ENCODE measurements at regions not wholly inside any gene's neighbourhood (a gene's known extent, or its start where the extent isn't known, plus 50 kb on each side); places are given as distances from the start of the nearest gene placed in this dataset.
"Not testable (repeated sequence)": the region's sequence is repeated elsewhere in the genome, so short reads cannot be mapped to it uniquely, and the experiment has no call there.

DNA sequence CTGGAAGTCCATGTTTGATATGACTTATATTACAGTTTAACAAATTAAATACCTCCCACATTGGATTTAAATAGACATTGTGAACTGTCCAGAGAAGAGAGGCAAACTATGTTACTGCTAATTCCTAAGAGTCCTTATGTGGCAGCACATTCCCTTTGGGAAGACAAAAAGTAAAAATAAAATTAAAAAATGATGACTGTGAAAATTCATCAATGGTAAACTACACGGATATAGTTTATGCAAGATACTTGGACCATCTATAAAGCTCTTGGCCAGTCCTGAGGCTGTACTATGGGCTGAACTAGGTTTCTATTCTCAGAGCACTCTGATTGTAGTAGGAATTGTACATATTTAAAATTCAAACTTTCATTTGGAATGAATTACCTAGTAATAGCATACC is 206.4 kb downstream of the LRRK2 start:
- no peak for TF ChIP-seq ZFX (IDR thresholded peaks at IDR 0.05; ENCODE audit: borderline replicate concordance)
- TF ChIP-seq, protein P1, sequence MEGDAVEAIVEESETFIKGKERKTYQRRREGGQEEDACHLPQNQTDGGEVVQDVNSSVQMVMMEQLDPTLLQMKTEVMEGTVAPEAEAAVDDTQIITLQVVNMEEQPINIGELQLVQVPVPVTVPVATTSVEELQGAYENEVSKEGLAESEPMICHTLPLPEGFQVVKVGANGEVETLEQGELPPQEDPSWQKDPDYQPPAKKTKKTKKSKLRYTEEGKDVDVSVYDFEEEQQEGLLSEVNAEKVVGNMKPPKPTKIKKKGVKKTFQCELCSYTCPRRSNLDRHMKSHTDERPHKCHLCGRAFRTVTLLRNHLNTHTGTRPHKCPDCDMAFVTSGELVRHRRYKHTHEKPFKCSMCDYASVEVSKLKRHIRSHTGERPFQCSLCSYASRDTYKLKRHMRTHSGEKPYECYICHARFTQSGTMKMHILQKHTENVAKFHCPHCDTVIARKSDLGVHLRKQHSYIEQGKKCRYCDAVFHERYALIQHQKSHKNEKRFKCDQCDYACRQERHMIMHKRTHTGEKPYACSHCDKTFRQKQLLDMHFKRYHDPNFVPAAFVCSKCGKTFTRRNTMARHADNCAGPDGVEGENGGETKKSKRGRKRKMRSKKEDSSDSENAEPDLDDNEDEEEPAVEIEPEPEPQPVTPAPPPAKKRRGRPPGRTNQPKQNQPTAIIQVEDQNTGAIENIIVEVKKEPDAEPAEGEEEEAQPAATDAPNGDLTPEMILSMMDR (IDR thresholded peaks at IDR 0.05): no peak
- no peak overlapping the region for H3K27ac ChIP-seq

DNA sequence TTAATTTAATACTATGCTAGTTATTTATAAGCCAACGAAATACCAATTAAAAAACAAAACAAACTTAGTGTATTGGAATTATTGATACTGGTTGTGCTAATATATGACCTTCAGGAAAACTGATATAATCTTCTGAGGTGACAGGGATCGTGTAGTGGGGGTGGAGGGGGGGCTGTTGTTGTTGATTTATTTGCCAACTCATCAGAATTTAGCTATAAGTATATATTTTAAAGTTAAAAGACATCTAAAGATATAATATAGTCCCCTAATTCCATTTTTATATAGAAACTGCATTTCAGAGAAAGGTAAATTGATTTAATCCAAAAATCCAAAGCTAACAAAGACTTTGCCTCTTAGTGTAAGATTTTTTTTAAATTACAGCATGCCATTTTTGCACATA is 210.5 kb downstream of the LRRK2 start:
- TF ChIP-seq, protein P1 (IDR thresholded peaks at IDR 0.05): no peak
- no peak for TF ChIP-seq ZFX (IDR thresholded peaks at IDR 0.05; ENCODE audit: borderline replicate concordance)
- no peak overlapping the region for H3K27ac ChIP-seq

DNA sequence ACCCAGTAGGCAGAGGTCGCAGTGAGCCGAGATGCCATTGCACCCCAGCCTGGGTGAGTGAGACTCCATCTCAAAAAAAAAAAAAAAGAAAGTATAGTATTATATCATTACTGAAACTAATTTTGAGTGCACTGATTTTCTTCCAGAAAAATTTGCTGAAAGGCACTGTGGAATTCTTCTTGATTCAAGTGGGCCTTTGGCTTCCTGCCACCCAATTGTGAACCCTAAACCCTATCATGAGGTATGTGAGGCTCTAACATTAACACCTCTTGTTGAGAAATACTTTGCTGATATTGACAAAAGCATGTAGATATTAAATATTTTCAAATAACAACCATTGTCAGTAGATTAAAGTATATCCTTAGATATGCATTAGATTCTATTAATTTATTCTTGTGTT is 211.2 kb downstream of the LRRK2 start:
- H3K27ac ChIP-seq: no peak overlapping the region
- TF ChIP-seq, protein P1 (IDR thresholded peaks at IDR 0.05): no peak
- TF ChIP-seq ZFX (IDR thresholded peaks at IDR 0.05; ENCODE audit: borderline replicate concordance): no peak

DNA sequence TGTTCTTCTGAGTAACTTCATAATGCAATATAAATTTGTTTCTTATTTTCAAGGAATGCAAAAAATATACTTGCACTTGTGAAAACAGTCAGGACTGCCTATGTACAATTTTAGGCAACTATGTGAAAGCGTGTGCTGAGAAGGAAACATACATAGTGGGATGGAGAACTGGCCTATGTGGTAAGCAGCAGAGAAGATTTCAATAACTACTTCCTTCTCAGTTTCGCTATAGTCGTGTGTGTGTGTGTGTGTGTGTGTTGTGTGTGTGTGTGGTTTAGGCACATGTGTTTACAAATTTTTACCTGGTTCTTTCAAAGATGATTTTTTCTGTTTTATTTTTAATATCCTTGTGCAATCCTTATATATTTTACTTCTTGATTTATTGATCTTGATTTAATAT is 211.8 kb downstream of the LRRK2 start:
- no peak overlapping the region for H3K27ac ChIP-seq
- TF ChIP-seq, protein P1 (IDR thresholded peaks at IDR 0.05): no peak
- TF ChIP-seq ZFX (IDR thresholded peaks at IDR 0.05; ENCODE audit: borderline replicate concordance): no peak

DNA sequence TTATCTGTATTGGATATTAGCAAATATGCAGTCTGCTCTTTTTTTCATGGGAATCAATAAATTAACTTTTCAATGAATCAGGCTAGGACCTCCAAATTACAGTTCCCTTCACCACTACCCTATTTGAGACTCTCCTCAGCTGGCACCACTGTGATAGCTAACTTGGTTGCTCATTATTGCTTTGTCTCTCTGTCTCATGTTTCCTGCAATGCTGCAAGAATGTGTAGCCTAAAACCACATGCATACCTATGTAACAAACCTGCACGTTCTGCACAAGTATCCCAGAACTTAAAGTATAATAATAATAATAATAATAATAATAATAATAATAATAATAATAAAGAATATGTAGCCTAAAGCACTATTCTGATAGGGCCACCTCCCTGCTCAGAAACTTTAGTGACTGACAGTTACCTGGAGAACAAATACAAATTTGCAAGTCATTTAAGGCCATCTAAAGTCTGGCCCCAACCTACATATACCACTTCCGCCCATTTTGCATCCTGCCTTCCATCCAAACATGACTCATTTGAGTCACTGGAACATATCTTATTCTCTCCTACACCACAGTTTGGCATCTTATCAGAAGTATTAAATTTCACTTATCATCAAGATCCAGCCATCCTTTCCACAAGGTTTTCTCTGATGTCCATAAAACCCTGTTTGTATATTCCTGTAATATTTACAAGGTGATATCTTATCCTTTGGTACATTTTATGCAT is 215.1 kb downstream of the LRRK2 start:
- TF ChIP-seq, protein P1 (IDR thresholded peaks at IDR 0.05): no peak
- no peak for TF ChIP-seq ZFX (IDR thresholded peaks at IDR 0.05; ENCODE audit: borderline replicate concordance)
- H3K27ac ChIP-seq: no peak overlapping the region

DNA sequence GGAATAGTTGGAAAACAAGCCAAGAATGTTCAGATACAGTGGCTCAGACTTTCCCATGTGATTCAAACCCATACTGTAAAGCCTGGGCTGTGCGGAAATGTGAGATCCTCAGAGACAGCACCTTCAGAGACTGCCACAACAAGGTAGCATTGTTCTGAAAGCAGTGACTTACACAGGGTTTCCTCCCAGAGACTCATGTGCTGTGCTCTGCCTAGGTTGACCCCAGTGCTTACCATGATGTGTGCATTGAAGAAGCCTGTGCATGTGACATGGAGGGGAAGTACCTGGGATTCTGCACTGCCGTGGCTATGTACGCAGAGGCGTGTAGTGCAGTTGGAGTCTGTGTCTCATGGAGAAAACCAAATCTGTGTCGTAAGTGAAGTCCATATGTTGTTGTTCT is 219.4 kb downstream of the LRRK2 start:
- H3K27ac ChIP-seq: no peak overlapping the region
- TF ChIP-seq, protein P1 (IDR thresholded peaks at IDR 0.05): no peak
- no peak for TF ChIP-seq ZFX (IDR thresholded peaks at IDR 0.05; ENCODE audit: borderline replicate concordance)

DNA sequence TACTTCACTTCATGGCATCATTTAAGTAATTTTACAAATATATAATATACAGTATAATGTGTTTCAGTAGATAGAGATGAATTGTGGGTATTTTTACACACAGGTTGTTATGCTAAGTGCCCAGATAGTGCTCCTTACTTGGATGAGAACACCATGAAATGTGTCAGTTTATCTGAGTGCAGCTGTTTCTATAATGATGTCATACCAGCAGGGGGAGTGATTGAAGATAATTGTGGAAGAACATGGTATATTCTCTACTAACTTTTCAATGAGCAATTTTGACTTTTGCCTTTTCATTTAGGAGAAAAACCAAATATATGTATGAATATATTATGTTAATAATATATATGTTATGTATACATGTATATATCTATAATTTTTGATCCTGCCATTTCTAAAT is 221.6 kb downstream of the LRRK2 start:
- H3K27ac ChIP-seq: no peak overlapping the region
- TF ChIP-seq ZFX (IDR thresholded peaks at IDR 0.05; ENCODE audit: borderline replicate concordance): no peak
- TF ChIP-seq, protein P1 (IDR thresholded peaks at IDR 0.05): peak; percentile 84

DNA sequence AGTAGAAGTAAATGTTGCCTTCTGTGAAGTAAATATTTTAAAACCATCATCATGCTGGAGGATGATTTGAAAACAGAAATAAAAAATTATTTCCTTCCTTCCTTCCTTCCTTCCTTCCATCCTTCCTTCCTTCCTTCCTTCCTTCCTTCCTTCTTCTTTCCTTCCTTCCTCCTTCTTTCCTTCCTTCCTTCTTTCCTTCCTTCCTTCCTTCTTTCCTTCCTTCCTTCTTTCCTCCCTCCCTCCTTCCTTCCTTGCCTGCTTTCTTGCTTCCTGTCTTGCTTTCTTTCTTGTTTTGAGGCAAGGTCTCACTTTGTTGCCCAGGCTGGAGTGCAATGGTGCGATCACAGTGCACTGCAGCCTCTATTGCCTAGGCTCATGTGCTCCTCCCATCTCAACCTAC is 223.7 kb downstream of the LRRK2 start:
- H3K27ac ChIP-seq: not testable (repeated sequence)

Measured in 22Rv1 (cell line).